ENCODE measurements at regions not wholly inside any gene's neighbourhood (a gene's known extent, or its start where the extent isn't known, plus 50 kb on each side); places are given as distances from the start of the nearest gene placed in this dataset.

DNA sequence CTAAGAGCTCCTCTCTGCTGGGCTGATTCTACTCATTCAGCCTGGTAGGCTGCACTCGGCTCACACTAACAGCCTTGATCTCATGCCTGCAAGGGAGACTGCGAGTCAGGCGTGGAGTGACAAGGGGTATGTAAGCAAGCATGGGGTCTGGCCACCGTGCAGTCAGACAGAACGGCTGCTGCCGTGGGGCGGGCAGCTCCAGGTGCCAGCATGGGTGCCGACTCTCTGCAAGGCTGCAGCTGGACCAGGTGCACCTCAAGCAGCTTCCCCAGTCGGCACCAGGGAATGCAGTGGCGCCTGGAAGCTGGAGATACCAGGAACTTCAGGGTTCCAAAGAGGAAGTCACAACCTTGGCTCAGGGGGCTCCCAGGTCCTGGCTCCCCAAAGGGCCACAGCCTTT is 892.3 kb downstream of the OLFM4 start:
- TF ChIP-seq, protein P1, sequence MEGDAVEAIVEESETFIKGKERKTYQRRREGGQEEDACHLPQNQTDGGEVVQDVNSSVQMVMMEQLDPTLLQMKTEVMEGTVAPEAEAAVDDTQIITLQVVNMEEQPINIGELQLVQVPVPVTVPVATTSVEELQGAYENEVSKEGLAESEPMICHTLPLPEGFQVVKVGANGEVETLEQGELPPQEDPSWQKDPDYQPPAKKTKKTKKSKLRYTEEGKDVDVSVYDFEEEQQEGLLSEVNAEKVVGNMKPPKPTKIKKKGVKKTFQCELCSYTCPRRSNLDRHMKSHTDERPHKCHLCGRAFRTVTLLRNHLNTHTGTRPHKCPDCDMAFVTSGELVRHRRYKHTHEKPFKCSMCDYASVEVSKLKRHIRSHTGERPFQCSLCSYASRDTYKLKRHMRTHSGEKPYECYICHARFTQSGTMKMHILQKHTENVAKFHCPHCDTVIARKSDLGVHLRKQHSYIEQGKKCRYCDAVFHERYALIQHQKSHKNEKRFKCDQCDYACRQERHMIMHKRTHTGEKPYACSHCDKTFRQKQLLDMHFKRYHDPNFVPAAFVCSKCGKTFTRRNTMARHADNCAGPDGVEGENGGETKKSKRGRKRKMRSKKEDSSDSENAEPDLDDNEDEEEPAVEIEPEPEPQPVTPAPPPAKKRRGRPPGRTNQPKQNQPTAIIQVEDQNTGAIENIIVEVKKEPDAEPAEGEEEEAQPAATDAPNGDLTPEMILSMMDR (conservative IDR thresholded peaks at IDR 0.05 in 1 of 2, IDR thresholded peaks at IDR 0.05 in 1 of 2; ENCODE audit: extremely low read depth in 1 of 2, insufficient read depth in 1 of 2, low read depth in 1 of 2, low read length in 2 of 2): no peak
- no peak for TF ChIP-seq EZH2 (IDR thresholded peaks at IDR 0.05; ENCODE audit: borderline replicate concordance, low read length)
